AG04450 (cell line): ENCODE measurements at regions not wholly inside any gene's neighbourhood (a gene's known extent, or its start where the extent isn't known, plus 50 kb on each side); places are given as distances from the start of the nearest gene placed in this dataset.

Experiments used
- CTCF ChIA-PET: fragments of 300-600, 350-600 bp; formaldehyde crosslinking; extraction: SDS; loops from one replicate; lab custom pipeline; 2022; ENCODE audit warnings: antibody characterized with exemption, inconsistent platforms; lab: Charles Lee
- POLR2A ChIA-PET: fragments of 350-600 bp; formaldehyde crosslinking; extraction: SDS; loops from one replicate; lab custom pipeline; 2021; ENCODE audit warnings: antibody characterized with exemption, inconsistent platforms; lab: Yijun Ruan, JAX
- DNase-seq: peaks from one replicate; pipeline ENCODE4 v3.0.0-alpha.2; 2011; ENCODE audit warnings: low read depth, low spot score
- H3K27ac ChIP-seq: one replicate; pipeline ENCODE4 v1.5.1; 2012; ENCODE audit warnings: low read depth, low read length, control low read depth
- H3K27me3 ChIP-seq: one replicate; pipeline ENCODE4 v1.6.0; 2012; ENCODE audit warnings: low read length; ENCODE audit not compliant: control insufficient read depth, insufficient read depth
- H3K4me3 ChIP-seq: 2 replicates; pipeline ENCODE4 v1.5.1; 2011; ENCODE audit warnings: mild to moderate bottlenecking, low read depth, low read length, control low read depth
- H3K9me3 ChIP-seq: 2 replicates; pipeline ENCODE4 v1.5.1; 2012; ENCODE audit warnings: low read length; ENCODE audit not compliant: control insufficient read depth, insufficient read depth
- TF ChIP-seq, protein P1 (sequence below): IDR thresholded peaks from 2 replicates; pipeline ENCODE4 v1.5.1; 2011; ENCODE audit warnings: low read depth, low read length, control low read depth, inconsistent platforms

DNA sequence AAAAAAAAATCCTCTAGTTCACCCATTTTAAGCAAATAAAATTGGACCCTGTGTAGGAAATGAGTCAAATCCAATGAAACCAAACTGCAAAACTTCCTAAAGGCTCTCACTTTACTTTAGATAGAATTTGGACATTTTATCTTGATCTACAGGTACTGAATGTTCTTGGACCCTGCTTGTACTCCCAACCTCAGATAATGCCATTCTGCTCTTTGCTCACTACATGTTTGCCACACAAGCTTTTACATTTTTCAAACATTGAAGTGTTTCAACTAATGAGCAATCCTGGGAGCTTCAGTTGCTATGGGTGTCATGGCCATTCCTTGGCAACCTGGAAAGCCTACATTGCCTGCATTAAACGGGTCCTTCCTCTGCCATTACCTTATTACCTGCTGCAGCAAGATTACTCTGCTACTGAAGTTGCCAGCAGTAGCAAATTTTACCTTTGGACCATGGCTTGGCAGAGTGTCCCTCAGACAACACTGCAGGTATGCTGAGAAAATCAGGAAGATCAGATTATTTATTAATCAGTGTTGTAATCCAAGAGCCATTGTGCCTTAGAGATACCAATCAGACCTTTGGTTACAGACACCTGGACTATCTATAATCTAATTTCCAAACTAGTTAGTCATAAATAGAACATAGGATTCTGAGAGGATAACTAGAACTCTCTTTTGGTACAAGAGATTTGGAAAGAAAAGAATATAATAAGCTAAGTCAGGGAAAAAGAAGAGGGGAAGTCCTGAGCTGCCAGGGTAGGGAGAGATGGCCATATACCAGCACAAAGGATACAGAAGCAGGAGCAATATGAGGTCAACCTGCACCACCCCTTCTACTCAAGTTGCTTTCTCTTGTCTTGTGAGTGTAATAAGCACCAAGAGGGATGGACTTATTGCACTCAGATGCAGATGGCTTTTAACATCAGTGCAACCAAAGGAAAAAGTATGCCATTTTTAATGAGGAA, 293.3 kb upstream of the TFPI start:
- H3K9me3 ChIP-seq: no peaks in the 10 kb centered on the region
- CTCF ChIA-PET: interaction anchor here (1.4 kb wide), 1 partner anchor 266 kb away, joined by 7 read pairs; no protein-coding TSS in a partner anchor
- POLR2A ChIA-PET: no interaction called here
- no peak overlapping the region for H3K27ac ChIP-seq
- TF ChIP-seq, protein P1, sequence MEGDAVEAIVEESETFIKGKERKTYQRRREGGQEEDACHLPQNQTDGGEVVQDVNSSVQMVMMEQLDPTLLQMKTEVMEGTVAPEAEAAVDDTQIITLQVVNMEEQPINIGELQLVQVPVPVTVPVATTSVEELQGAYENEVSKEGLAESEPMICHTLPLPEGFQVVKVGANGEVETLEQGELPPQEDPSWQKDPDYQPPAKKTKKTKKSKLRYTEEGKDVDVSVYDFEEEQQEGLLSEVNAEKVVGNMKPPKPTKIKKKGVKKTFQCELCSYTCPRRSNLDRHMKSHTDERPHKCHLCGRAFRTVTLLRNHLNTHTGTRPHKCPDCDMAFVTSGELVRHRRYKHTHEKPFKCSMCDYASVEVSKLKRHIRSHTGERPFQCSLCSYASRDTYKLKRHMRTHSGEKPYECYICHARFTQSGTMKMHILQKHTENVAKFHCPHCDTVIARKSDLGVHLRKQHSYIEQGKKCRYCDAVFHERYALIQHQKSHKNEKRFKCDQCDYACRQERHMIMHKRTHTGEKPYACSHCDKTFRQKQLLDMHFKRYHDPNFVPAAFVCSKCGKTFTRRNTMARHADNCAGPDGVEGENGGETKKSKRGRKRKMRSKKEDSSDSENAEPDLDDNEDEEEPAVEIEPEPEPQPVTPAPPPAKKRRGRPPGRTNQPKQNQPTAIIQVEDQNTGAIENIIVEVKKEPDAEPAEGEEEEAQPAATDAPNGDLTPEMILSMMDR: no peak
- no peaks in the 10 kb centered on the region for H3K27me3 ChIP-seq
- no peak for DNase-seq
- no peak overlapping the region for H3K4me3 ChIP-seq

DNA sequence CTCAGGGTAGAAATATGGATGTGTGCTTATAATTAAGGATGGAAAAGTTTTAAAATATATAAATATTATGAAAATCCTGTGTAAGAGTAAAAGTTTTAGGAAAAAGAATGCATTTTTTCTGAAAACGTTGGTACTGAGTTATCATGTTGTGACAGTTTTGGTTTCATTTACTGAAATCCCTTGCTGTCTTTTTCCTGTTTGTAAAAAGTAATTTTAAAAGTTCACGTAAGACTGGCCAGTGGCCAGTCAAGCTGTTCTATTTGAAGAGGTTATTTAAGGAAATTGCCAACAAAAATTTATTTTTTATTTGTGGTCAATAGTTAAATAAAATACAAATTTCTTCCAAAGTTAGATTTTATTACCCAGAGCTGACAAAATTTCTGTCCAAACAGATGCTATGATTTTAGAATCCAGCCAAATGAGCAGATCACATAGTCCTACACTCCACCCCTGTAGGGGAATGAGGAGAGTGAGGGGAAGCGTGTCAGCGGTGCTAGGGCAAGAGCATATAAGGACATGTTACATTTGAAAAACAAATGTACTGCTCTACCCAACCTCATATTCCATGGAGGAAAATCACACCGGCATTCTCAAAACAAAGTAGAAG, 297.8 kb upstream of the TFPI start:
- no peaks in the 10 kb centered on the region for H3K27me3 ChIP-seq
- TF ChIP-seq, protein P1: no peak
- ChIA-PET POLR2A (no interaction called here), CTCF (interaction anchor here (1.0 to 1.7 kb wide), 5 partner anchors 9 to 352 kb away, joined by 3 to 7 read pairs (median 3); no protein-coding TSS in a partner anchor)
- no peak overlapping the region for H3K27ac ChIP-seq
- H3K9me3 ChIP-seq: no peaks in the 10 kb centered on the region
- DNase-seq: no peak
- no peak overlapping the region for H3K4me3 ChIP-seq

DNA sequence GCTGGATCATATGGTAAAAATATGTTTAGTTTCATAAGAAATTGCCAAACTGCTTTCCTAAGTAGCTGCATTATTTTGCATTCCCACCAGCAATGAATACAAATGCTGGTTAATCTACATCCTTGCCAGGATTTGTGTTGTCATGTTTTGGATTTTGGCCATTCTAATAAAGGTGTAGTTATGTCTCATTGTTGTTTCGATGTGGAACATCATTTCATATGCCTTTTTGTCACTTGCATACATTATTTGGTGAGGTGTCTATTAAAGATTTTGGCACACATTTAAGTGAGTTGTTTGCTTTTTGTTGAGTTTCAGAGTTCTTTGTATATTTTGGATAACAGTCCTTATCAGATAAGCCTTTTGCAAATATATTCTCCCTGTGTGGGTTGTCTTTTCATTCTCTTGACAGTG, 299.2 kb upstream of the TFPI start:
- TF ChIP-seq, protein P1: no peak
- Histone ChIP-seq H3K4me3 (no peak overlapping the region), H3K9me3 (no peaks in the 10 kb centered on the region), H3K27me3 (no peaks in the 10 kb centered on the region), H3K27ac (no peak overlapping the region)
- ChIA-PET CTCF (interaction anchor here (1.0 to 1.4 kb wide), 2 partner anchors 11 to 273 kb away, joined by 3 read pairs; no protein-coding TSS in a partner anchor), POLR2A (no interaction called here)
- DNase-seq: no peak

DNA sequence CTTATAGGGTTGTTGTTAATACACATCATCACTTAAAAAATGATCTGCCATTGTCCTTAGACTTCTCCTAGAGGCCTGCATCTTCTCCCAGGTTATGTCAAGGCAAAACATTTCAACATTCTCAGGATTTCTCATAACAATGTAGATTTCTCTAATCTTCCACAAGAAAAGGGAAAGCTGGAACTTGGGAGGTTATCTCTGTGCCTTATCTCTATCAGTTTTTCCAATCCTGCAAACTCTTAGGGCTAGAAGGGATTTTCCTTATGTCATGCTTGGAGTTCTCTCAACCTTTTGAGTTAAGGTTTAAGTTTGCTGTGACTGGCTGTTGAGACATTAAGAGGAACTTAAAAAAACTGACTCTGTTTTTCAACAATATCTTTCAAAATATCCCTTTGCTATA, 300.6 kb upstream of the TFPI start:
- ChIA-PET POLR2A (no interaction called here), CTCF (interaction anchor here (0.7 to 1.6 kb wide), 2 partner anchors 12 to 756 kb away, joined by 12 read pairs; no protein-coding TSS in a partner anchor)
- no peaks in the 10 kb centered on the region for H3K9me3 ChIP-seq
- H3K4me3 ChIP-seq: no peak overlapping the region
- no peak for DNase-seq
- TF ChIP-seq, protein P1: no peak
- no peak overlapping the region for H3K27ac ChIP-seq
- no peaks in the 10 kb centered on the region for H3K27me3 ChIP-seq
